Liver (tissue), 8 donors: ENCODE measurements at regions not wholly inside any gene's neighbourhood (a gene's known extent, or its start where the extent isn't known, plus 50 kb on each side); places are given as distances from the start of the nearest gene placed in this dataset.

Experiments used
- DNase-seq: peaks from one replicate; pipeline ENCODE4 v3.0.0-alpha.2; 2017; ENCODE audit warnings: low spot score
- H3K27ac ChIP-seq, 2 donors: one replicate each; pipeline ENCODE4 v1.7.0; 2013; ENCODE audit warnings: inconsistent platforms in 2 of 2, low read length in 2 of 2, control low read depth in 1 of 2, low read depth in 1 of 2, mild to moderate bottlenecking in 1 of 2
- H3K27me3 ChIP-seq, 4 donors: one replicate each; pipeline versions ENCODE4 v1.6.1 to v1.7.0; 2013; ENCODE audit warnings: low read length in 3 of 4, inconsistent platforms in 1 of 4, mild to moderate bottlenecking in 1 of 4, moderate library complexity in 1 of 4; ENCODE audit not compliant: control insufficient read depth in 4 of 4, insufficient read depth in 4 of 4
- H3K36me3 ChIP-seq, 4 donors: one replicate each; pipeline versions ENCODE4 v1.6.1 to v1.7.0; 2013; ENCODE audit warnings: low read length in 3 of 4, mild to moderate bottlenecking in 3 of 4, low read depth in 1 of 4, moderate library complexity in 1 of 4; ENCODE audit not compliant: control insufficient read depth in 4 of 4, insufficient read depth in 3 of 4
- H3K4me1 ChIP-seq, 4 donors: one replicate each; pipeline versions ENCODE4 v1.6.1 to v1.7.0; 2013; ENCODE audit warnings: low read length in 3 of 4, mild to moderate bottlenecking in 3 of 4, moderate library complexity in 1 of 4; ENCODE audit not compliant: control insufficient read depth in 4 of 4, insufficient read depth in 4 of 4
- H3K4me3 ChIP-seq, 3 donors: one replicate each; pipeline versions ENCODE4 v1.6.1 to v1.7.0; 2013; ENCODE audit warnings: low read length in 3 of 3, control low read depth in 1 of 3, low read depth in 1 of 3, mild to moderate bottlenecking in 1 of 3
- H3K9ac ChIP-seq, 2 donors: one replicate each; pipeline ENCODE4 v1.7.0; 2013; ENCODE audit warnings: low read length in 2 of 2, mild to moderate bottlenecking in 2 of 2, moderate library complexity in 2 of 2, control low read depth in 1 of 2, low read depth in 1 of 2
- H3K9me3 ChIP-seq, 4 donors: one replicate each; pipeline versions ENCODE4 v1.6.1 to v1.7.0; 2013; ENCODE audit warnings: low read length in 3 of 4; ENCODE audit not compliant: control insufficient read depth in 4 of 4
- ATF3 ChIP-seq: IDR thresholded peaks from 2 replicates; pipeline ENCODE4 v1.6.1; 2016; ENCODE audit warnings: antibody characterized with exemption
- EGR1 ChIP-seq, 2 donors: IDR thresholded peaks; 2 replicates each; pipeline ENCODE4 v1.6.1; 2016 to 2018; ENCODE audit warnings: antibody characterized with exemption in 2 of 2, low read depth in 2 of 2
- FOXA1 ChIP-seq: IDR thresholded peaks from 2 replicates; pipeline ENCODE4 v1.6.1; 2016; ENCODE audit warnings: antibody characterized with exemption
- FOXA2 ChIP-seq: IDR thresholded peaks from 2 replicates; pipeline ENCODE4 v1.6.1; 2016; ENCODE audit warnings: antibody characterized with exemption
- GABPA ChIP-seq, 2 donors: IDR thresholded peaks in 1 of 2; conservative IDR thresholded peaks in 1 of 2; 2 replicates each; pipeline ENCODE4 v1.6.1; 2016; ENCODE audit warnings: antibody characterized with exemption in 2 of 2, mild to moderate bottlenecking in 1 of 2, moderate library complexity in 1 of 2
- HNF4A ChIP-seq, 2 donors: conservative IDR thresholded peaks; 2 replicates each; pipeline ENCODE4 v1.6.1; 2016; ENCODE audit warnings: antibody characterized with exemption in 2 of 2, mild to moderate bottlenecking in 2 of 2
- HNF4G ChIP-seq: IDR thresholded peaks from 2 replicates; pipeline ENCODE4 v1.6.1; 2016; ENCODE audit warnings: antibody characterized with exemption
- JUND ChIP-seq, 2 donors: IDR thresholded peaks; 2 replicates each; pipeline ENCODE4 v1.6.1; 2016; ENCODE audit warnings: antibody characterized with exemption in 2 of 2
- NR2F2 ChIP-seq: IDR thresholded peaks from 2 replicates; pipeline ENCODE4 v1.6.1; 2016; ENCODE audit warnings: antibody characterized with exemption
- RAD21 ChIP-seq, 2 donors: IDR thresholded peaks; 2 replicates each; pipeline ENCODE4 v1.6.1; 2016; ENCODE audit warnings: antibody characterized with exemption in 2 of 2, mild to moderate bottlenecking in 2 of 2
- REST ChIP-seq: IDR thresholded peaks from 2 replicates; pipeline ENCODE4 v1.6.1; 2016; ENCODE audit warnings: antibody characterized with exemption, mild to moderate bottlenecking
- RXRA ChIP-seq, 2 donors: IDR thresholded peaks; 2 replicates each; pipeline ENCODE4 v1.6.1; 2017 to 2018; ENCODE audit warnings: antibody characterized with exemption in 2 of 2, mild to moderate bottlenecking in 1 of 2
- SP1 ChIP-seq: IDR thresholded peaks from 2 replicates; pipeline ENCODE4 v1.6.1; 2018; ENCODE audit warnings: antibody characterized with exemption, mild to moderate bottlenecking
- TAF1 ChIP-seq: conservative IDR thresholded peaks from 2 replicates; pipeline ENCODE4 v1.6.1; 2016; ENCODE audit warnings: antibody characterized with exemption, mild to moderate bottlenecking
- YY1 ChIP-seq: IDR thresholded peaks from 2 replicates; pipeline ENCODE4 v1.6.1; 2016; ENCODE audit warnings: antibody characterized with exemption, mild to moderate bottlenecking
- WGBS: extraction: QIAGEN DNeasy Blood & Tissue Kit; methylation state at CpG from one replicate; pipeline ENCODE4 v1.1.7; 2013; 5-methylcytosine and 5-hydroxymethylcytosine counted together
- TF ChIP-seq, protein P1 (sequence below): IDR thresholded peaks from 2 replicates; pipeline ENCODE4 v1.6.1; 2016; ENCODE audit warnings: antibody characterized with exemption
- TF ChIP-seq, protein P2 (sequence below): IDR thresholded peaks from 2 replicates; pipeline ENCODE4 v1.6.1; 2016; ENCODE audit warnings: antibody characterized with exemption
- TF ChIP-seq, protein P3 (sequence below): fragments of 150-350 bp; IDR thresholded peaks from 2 replicates; pipeline ENCODE4 v1.5.1; 2017; ENCODE audit warnings: improper control_type of control experiment, low read depth, low read length; ENCODE audit not compliant: missing input control
- donor health status: healthy.
- donor health status: healthy.
- donor health status: healthy.
- donor health status: healthy.
- donor health status: healthy.

GRCh38 chr2:71796174-71796593 is 342.8 kb downstream of the DYSF start:
- Histone ChIP-seq H3K27me3 (no peaks in the 10 kb centered on the region), H3K9ac (no peak overlapping the region), H3K4me1 (peaks cover 0 to 2% (median 0%) of the 10 kb centered on the region in 4 donors), H3K9me3 (no peaks in the 10 kb centered on the region), H3K4me3 (no peak overlapping the region), H3K36me3 (no peaks in the 10 kb centered on the region), H3K27ac (no peak overlapping the region)
- TF ChIP-seq NR2F2: no peak
- TF ChIP-seq HNF4A (conservative IDR thresholded peaks at IDR 0.05): no peak
- TF ChIP-seq, protein P1, sequence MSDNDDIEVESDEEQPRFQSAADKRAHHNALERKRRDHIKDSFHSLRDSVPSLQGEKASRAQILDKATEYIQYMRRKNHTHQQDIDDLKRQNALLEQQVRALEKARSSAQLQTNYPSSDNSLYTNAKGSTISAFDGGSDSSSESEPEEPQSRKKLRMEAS: no peak
- TF ChIP-seq RAD21 (IDR thresholded peaks at IDR 0.05): no peak
- no peak for TF ChIP-seq FOXA2
- no peak for TF ChIP-seq RXRA (IDR thresholded peaks at IDR 0.05)
- TF ChIP-seq JUND (IDR thresholded peaks at IDR 0.05): no peak
- no peak for TF ChIP-seq REST
- TF ChIP-seq, protein P2, sequence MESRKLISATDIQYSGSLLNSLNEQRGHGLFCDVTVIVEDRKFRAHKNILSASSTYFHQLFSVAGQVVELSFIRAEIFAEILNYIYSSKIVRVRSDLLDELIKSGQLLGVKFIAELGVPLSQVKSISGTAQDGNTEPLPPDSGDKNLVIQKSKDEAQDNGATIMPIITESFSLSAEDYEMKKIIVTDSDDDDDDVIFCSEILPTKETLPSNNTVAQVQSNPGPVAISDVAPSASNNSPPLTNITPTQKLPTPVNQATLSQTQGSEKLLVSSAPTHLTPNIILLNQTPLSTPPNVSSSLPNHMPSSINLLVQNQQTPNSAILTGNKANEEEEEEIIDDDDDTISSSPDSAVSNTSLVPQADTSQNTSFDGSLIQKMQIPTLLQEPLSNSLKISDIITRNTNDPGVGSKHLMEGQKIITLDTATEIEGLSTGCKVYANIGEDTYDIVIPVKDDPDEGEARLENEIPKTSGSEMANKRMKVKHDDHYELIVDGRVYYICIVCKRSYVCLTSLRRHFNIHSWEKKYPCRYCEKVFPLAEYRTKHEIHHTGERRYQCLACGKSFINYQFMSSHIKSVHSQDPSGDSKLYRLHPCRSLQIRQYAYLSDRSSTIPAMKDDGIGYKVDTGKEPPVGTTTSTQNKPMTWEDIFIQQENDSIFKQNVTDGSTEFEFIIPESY: no peak
- TF ChIP-seq, protein P3, sequence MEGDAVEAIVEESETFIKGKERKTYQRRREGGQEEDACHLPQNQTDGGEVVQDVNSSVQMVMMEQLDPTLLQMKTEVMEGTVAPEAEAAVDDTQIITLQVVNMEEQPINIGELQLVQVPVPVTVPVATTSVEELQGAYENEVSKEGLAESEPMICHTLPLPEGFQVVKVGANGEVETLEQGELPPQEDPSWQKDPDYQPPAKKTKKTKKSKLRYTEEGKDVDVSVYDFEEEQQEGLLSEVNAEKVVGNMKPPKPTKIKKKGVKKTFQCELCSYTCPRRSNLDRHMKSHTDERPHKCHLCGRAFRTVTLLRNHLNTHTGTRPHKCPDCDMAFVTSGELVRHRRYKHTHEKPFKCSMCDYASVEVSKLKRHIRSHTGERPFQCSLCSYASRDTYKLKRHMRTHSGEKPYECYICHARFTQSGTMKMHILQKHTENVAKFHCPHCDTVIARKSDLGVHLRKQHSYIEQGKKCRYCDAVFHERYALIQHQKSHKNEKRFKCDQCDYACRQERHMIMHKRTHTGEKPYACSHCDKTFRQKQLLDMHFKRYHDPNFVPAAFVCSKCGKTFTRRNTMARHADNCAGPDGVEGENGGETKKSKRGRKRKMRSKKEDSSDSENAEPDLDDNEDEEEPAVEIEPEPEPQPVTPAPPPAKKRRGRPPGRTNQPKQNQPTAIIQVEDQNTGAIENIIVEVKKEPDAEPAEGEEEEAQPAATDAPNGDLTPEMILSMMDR: no peak
- no peak for TF ChIP-seq YY1
- no peak for TF ChIP-seq FOXA1
- TF ChIP-seq GABPA (IDR thresholded peaks at IDR 0.05 in 1 of 2, conservative IDR thresholded peaks at IDR 0.05 in 1 of 2): no peak
- TF ChIP-seq SP1: no peak
- TF ChIP-seq HNF4G: no peak
- TF ChIP-seq TAF1: no peak
- no peak for TF ChIP-seq ATF3
- no peak for TF ChIP-seq EGR1 (IDR thresholded peaks at IDR 0.05; ENCODE audit: low read depth in 2 of 2)
- 85% methylated on average over 9 of the region's 9 CpGs for WGBS
- DNase-seq: no peak
